CD4-positive, alpha-beta T cell treated with Interleukin-15 for 4 hours (primary cell): ENCODE measurements at regions not wholly inside any gene's neighbourhood (a gene's known extent, or its start where the extent isn't known, plus 50 kb on each side); places are given as distances from the start of the nearest gene placed in this dataset.
A peak's percentile ranks its signal among the peaks of the same experiment; 100 is the strongest.

Experiments
- DNase-seq: peaks from one replicate; pipeline ENCODE4 v3.0.0-alpha.2; 2020; ENCODE audit warnings: low spot score

DNA sequence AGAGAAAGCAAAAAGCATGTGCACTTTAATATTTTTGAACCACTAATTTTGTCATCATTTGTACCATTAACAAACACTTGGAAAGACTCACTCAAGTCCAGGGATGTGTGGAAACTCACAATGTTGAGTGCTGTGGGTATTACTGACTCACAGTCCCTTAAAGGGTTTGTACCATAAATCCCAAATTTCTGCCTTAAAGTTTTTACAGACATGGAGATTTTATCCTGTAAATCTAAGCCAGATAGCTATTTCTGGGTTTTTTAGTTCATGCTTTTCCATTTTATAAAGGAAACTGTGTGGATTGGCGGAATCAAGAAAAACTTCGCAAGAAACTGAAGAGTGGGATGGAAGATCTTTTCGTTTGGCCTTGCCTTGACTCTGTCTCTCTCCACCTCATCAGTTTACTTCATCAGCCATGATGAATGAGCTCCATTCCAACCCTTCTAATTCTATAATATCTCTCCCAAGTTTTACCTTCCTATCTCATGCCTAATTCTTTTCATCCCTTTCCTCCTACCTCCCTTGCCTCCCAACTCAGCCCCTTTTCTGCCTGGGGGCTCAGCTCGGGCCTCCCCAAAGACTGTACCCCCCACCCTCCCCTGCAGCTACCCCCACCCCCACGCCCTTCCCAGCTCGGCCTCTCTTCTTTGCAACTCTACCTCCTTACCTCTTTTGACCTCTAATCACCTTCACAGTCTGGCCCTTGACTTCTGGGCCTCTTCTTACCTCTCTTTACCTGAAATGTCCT is 218.5 kb upstream of the MKLN1 start:
- no peak for DNase-seq

- peak; percentile 71 for DNase-seq
Measured at GRCh38 chr7:131109759-131110296, 217.8 kb upstream of the MKLN1 start.

- no peak for DNase-seq
Measured at GRCh38 chr7:131110297-131111080, 217.2 kb upstream of the MKLN1 start.

- DNase-seq = peak; percentile 37
Measured at GRCh38 chr7:131111081-131111576, 216.5 kb upstream of the MKLN1 start.

DNA sequence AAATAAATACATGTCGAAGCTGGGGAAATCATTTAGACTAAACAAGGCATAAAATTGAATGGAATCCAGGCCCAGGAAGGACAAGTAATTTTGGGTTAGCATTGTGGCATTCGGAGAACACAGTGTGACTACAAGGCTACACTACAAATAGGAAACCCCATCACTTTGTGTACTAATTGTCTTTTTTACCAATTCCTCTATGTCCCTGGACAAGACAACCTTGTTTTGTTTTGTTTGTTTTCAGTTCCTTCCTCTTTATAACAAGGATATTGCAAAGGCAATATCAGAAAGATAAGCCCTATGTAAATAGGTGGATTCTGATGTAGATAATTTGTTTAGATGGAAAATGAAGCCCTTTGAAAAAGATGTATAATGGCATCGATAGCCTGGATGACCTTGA is 215.9 kb upstream of the MKLN1 start:
- no peak for DNase-seq

DNA sequence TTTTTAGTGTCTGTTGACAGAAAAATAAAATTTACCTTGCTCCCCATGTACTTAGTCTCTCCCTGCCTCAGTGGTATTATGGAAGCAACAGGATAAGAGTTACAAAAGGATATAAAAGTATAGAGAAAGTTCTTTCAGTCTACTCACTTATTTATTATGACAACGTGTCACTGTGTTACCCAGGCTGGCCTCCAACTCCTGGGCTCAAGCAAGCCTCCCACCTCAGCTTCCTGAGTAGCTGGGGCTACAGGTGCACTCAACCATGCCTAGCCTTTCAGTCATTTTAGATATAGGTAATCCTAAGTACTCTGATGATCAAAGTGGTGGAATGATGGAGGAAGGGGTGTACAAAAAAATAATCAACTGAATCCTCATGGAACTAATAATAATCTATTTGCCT is 215.2 kb upstream of the MKLN1 start:
- no peak for DNase-seq

DNA sequence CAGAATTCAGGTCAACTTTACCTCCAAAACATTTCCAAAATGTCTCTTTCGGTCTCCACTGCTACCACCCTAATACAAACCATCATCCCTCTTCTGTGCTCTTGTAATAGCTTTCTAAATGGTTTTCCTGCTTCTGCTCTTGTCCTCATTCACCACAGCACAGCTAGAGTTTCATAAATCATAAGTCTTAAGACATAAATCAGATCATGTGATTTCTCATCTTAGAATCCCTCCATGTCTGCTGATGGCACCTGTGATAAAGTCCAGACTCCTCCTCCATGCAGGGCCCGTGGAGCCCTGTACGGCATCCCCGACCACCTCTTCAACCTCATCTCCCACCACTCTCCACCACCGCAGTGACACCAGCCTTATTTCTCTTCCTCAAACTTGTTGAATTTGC is 212.3 kb upstream of the MKLN1 start:
- DNase-seq = no peak

DNA sequence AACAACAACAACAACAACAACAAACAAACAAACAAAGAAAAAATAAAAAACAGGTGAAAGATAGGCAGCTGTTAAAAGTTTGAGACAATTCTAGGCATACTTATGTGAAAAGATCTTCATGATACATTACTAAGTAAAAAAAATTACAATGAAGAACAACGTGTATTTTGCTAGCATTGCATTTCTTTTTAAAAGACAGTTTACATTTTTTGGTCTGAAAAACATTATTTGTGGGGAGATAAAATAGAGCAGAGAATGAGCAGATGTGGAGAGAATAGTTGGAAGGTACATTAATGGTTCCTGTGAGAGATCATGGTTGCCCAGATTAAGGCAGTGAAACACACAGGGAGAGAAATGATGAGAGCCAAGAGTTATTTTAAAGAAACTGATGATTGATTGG is 210.2 kb upstream of the MKLN1 start:
- no peak for DNase-seq

DNA sequence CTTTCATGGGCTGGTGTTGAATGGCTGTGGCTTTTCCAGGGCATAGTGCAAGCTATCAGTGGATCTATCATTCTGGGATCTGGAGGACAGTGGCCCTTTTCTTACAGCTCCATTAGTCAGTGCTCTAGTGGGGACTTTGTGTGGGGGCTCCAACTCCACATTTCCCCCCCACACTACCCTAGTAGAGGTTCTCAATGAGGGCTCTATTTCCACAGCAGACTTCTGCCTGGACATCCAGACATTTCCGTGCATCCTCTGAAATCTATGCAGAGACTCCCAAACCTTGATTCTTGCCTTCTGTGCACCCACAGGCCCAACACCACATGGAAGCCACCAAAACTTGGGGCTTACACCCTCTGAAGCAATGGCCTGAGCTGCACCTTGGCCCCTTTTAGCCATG is 208.3 kb upstream of the MKLN1 start:
- no peak for DNase-seq

DNA sequence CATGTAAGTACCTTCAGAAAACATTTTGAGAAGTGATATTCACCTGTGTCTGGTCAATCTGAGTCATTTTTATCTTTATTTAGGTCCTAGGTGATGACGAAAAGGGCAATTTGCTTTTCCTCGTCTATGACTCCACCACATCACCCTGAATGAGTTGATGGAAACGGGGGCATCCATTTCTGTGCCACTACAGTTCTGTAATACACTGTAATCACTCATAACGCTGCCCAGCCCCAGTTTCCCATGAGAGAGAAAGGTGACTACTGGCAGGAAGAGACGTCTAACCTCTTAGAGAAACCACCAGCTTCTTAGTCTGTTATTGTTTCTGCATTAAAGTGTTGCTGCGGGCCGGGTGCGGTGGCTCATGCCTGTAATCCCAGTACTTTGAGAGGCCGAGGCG is 205.3 kb upstream of the MKLN1 start:
- no peak for DNase-seq

GRCh38 chr7:131124001-131124629 is 203.6 kb upstream of the MKLN1 start:
- DNase-seq = no peak

DNA sequence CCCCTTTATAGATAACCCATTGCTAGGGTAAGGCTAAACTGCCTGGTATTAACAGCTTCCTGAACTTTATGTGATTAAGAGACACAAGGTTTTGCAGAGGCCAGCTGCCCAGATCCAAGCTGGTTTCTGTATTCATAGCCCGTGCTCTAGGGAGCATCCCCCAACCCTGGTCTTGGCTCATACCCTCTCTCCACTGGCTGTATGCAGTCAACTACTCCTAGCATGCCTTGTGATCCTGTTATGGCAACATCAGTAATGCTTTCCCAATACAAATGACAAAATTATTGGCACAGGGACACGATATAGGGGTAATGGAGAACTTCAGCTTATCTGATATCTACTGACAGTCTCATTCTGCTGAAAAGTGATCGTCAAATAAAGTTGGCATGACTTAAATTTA is 202.8 kb upstream of the MKLN1 start:
- DNase-seq = no peak

DNA sequence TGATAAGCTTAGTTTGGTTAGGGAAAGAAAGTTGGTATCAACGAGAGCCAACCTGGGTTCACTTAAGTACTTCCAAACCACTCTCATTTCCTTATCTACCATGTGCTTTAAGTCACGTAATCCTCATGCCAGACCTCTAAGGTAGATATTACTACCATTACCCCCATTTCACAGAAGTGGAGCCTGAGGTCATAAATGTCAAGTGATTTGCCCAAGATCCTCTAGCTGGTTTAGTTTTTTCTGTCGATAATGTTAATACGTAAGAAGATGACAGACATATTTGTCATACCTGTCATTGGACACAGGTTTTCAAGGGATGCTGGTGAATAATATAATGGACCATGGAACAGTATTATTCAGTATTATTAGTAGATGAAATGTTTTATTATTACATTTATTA is 197.4 kb upstream of the MKLN1 start:
- DNase-seq = no peak

- no peak for DNase-seq
Measured at GRCh38 chr7:131131012-131131745, 196.5 kb upstream of the MKLN1 start.

GRCh38 chr7:131131746-131132431 is 195.8 kb upstream of the MKLN1 start:
- no peak for DNase-seq

- no peak for DNase-seq
Measured at GRCh38 chr7:131139462-131139861, 188.2 kb upstream of the MKLN1 start.

GRCh38 chr7:131141443-131141967 is 186.2 kb upstream of the MKLN1 start:
- no peak for DNase-seq

DNA sequence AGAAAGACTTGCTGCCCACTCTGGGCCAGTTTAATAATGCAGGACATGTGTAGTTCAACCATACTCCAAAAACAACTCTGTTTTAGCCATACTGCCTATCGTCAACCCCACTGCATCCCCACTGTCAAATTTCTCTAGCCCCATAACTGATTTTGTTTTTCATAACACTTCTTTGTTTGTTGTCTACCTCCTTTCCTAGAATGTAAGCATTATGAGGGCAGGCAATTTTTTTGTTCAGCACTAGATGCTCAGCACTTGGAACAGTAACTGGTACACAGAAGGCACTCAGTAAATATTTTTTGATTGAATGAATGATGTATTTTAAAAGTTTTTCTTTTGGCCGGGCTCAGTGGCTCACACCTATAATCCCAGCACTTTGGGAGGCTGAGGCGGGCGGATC is 183.8 kb upstream of the MKLN1 start:
- no peak for DNase-seq

- no peak for DNase-seq
Measured at GRCh38 chr7:131145026-131145425, 182.7 kb upstream of the MKLN1 start.

DNA sequence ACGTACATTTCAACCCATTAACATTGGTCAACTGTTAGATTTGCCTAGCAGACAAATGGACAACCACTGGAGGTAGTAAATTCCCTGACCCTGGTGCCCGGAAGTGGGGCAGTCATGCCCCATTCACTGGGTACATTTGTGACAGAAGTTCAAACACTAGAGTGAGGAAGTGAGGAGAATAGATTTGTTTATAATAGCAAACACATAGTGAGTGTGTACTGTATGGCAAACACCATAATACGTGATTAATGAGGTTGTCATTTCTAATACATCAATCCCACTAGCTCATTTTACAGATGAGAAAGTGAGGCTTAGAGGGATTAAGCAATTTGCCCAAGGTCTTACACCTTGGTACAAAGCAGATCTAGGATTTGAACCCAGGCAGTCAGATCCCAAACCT is 181.9 kb upstream of the MKLN1 start:
- no peak for DNase-seq

- DNase-seq = no peak
Measured at GRCh38 chr7:131147604-131148003, 180.1 kb upstream of the MKLN1 start.
